ENCODE measurements at regions not wholly inside any gene's neighbourhood (a gene's known extent, or its start where the extent isn't known, plus 50 kb on each side); places are given as distances from the start of the nearest gene placed in this dataset.

GRCh38 chr2:153387203-153387602 is 91.4 kb downstream of the RPRM start:
- no peak for TF ChIP-seq CTCF (IDR thresholded peaks at IDR 0.05)
- no peak for TF ChIP-seq EZH2 (IDR thresholded peaks at IDR 0.05; ENCODE audit: borderline replicate concordance, insufficient read depth, low read depth, low read length, poor library complexity, severe bottlenecking)
